GM12878 (cell line): ENCODE measurements at regions not wholly inside any gene's neighbourhood (a gene's known extent, or its start where the extent isn't known, plus 50 kb on each side); places are given as distances from the start of the nearest gene placed in this dataset.
"Not testable (repeated sequence)": the region's sequence is repeated elsewhere in the genome, so short reads cannot be mapped to it uniquely, and the experiment has no call there.

Source experiments
- ATAC-seq: fragments of 200-7000 bp; cut with Tn5 transposase; 3 replicates; pipeline ENCODE4 v1.9.1; 2020; ENCODE audit warnings: mild to moderate bottlenecking, moderate library complexity
- BruUV-seq: library from RNA; stranded (reverse); fragments of 400-500 nt; replicated peaks from 2 replicates; lab custom pipeline; 2021; lab: Mats Ljungman, UMichigan
- CTCF ChIA-PET: fragments of 300-600 bp; sonication (Branson Sonifier 250); formaldehyde crosslinking; extraction: SDS; loops from one replicate; lab custom pipeline; 2021; ENCODE audit warnings: inconsistent platforms; lab: Yijun Ruan, JAX
- POLR2A ChIA-PET: fragments of 350-600 bp; formaldehyde crosslinking; extraction: SDS; loops from one replicate; lab custom pipeline; 2021; ENCODE audit warnings: inconsistent platforms; lab: Charles Lee
- RAD21 ChIA-PET: fragments of 300-600 bp; sonication (Branson Sonifier 250); formaldehyde crosslinking; loops from one replicate; lab custom pipeline; 2023; ENCODE audit warnings: antibody characterized with exemption; ENCODE audit not compliant: unreplicated experiment; lab: Charles Lee
- SMC1A ChIA-PET: fragments of 300-600 bp; sonication (Branson Sonifier 250); formaldehyde crosslinking; loops from one replicate; lab custom pipeline; 2023; ENCODE audit not compliant: unreplicated experiment, uncharacterized antibody; lab: Charles Lee
- DNase-seq: peaks from one replicate; pipeline ENCODE4 v3.0.0-alpha.2; 2011; ENCODE audit warnings: low read depth, low spot score
- FAIRE-seq: peaks from 3 replicates; lab custom pipeline; 2011; peaks lifted over from hg19 to GRCh38; lab: Jason Lieb, UNC
- H2AFZ ChIP-seq: 2 replicates; pipeline ENCODE4 v1.6.0; 2011; ENCODE audit warnings: low read depth, low read length, control low read depth; ENCODE audit not compliant: control insufficient read depth
- H3K27ac ChIP-seq: 2 replicates; pipeline ENCODE4 v1.5.1; 2011; ENCODE audit warnings: control low read depth; ENCODE audit not compliant: control insufficient read depth, insufficient read depth
- H3K27me3 ChIP-seq, 2 experiments: replicated peaks in 1 of 2; 2 replicates each; pipeline versions ENCODE4 v1.6.0 to v1.6.1; 2011; ENCODE audit warnings: low read length in 1 of 2; ENCODE audit not compliant: control insufficient read depth in 2 of 2, insufficient read depth in 2 of 2
- H3K36me3 ChIP-seq, 2 experiments: 2 replicates each; pipeline ENCODE4 v1.5.1; 2011; ENCODE audit warnings: low read length in 1 of 2; ENCODE audit not compliant: control insufficient read depth in 2 of 2, insufficient read depth in 2 of 2
- H3K4me1 ChIP-seq: 2 replicates; pipeline ENCODE4 v1.6.1; 2011; ENCODE audit warnings: mild to moderate bottlenecking, low read length, moderate library complexity, mixed read lengths; ENCODE audit not compliant: control insufficient read depth, insufficient read depth
- H3K4me2 ChIP-seq: 2 replicates; pipeline ENCODE4 v1.6.0; 2011; ENCODE audit warnings: control low read depth; ENCODE audit not compliant: control insufficient read depth, insufficient read depth
- H3K4me3 ChIP-seq: fragments of 200-600 bp; sonication (generic); 2 replicates; pipeline ENCODE4 v1.5.1; 2016
- H3K79me2 ChIP-seq: 2 replicates; pipeline ENCODE4 v1.6.0; 2011; ENCODE audit warnings: low read length; ENCODE audit not compliant: control insufficient read depth, insufficient read depth
- H3K9ac ChIP-seq: 2 replicates; pipeline ENCODE4 v1.8.0; 2011; ENCODE audit warnings: low read length, control low read depth, mixed read lengths; ENCODE audit not compliant: control insufficient read depth, insufficient read depth
- H3K9me3 ChIP-seq: replicated peaks from 3 replicates; pipeline ENCODE4 v1.5.1; 2011; ENCODE audit warnings: mild to moderate bottlenecking, low read length; ENCODE audit not compliant: control insufficient read depth, insufficient read depth
- H4K20me1 ChIP-seq: 2 replicates; pipeline ENCODE4 v1.6.0; 2011; ENCODE audit not compliant: control insufficient read depth, insufficient read depth
- WGBS: methylation state at CpG from one replicate; pipeline ENCODE4 v1.1.6; 2016; ENCODE audit warnings: low lambda C conversion rate; ENCODE audit not compliant: insufficient replicate concordance, insufficient coverage; ENCODE audit errors: missing lambda C conversion rate; 5-methylcytosine and 5-hydroxymethylcytosine counted together
- in situ Hi-C: fragments of 300-500 bp; cut with MboI; formaldehyde crosslinking; loops from 9 replicates; pipeline ENCODE4 v1.14.3; 2018; ENCODE audit warnings: mixed read lengths
- intact Hi-C: fragments of 100-400 bp; cut with micrococcal nuclease; formaldehyde crosslinking; loops from one replicate; pipeline ENCODE4 v1.14.2; 2022; ENCODE audit not compliant: unreplicated experiment

GRCh38 chr14:105624346-105624745 is 98.0 kb downstream of the TMEM121 start:
- H3K9ac ChIP-seq, intact Hi-C loops, H3K27ac ChIP-seq, RAD21 ChIA-PET, H2AFZ ChIP-seq, ATAC-seq, DNase-seq, H3K4me3 ChIP-seq, H3K4me1 ChIP-seq, H3K9me3 ChIP-seq, CTCF ChIA-PET, H3K27me3 ChIP-seq, SMC1A ChIA-PET, H3K79me2 ChIP-seq, in situ Hi-C loops, H3K4me2 ChIP-seq, POLR2A ChIA-PET, FAIRE-seq, H3K36me3 ChIP-seq, BruUV-seq, H4K20me1 ChIP-seq: not testable (repeated sequence)
- 61% methylated on average over 21 of the region's 22 CpGs for WGBS

- H2AFZ ChIP-seq, H4K20me1 ChIP-seq, RAD21 ChIA-PET, H3K4me3 ChIP-seq, in situ Hi-C loops, H3K9ac ChIP-seq, FAIRE-seq, CTCF ChIA-PET, H3K4me1 ChIP-seq, H3K27me3 ChIP-seq, H3K4me2 ChIP-seq, DNase-seq, BruUV-seq, ATAC-seq, H3K79me2 ChIP-seq, H3K9me3 ChIP-seq, H3K27ac ChIP-seq, SMC1A ChIA-PET, POLR2A ChIA-PET, H3K36me3 ChIP-seq: not testable (repeated sequence)
- 60% methylated on average over 25 of the region's 25 CpGs for WGBS
- intact Hi-C loops = loop anchor here (5.0 kb wide), 1 partner anchor 117 kb away; no protein-coding TSS in a partner anchor
Observed at GRCh38 chr14:105624749-105625434, 98.5 kb downstream of the TMEM121 start.

- FAIRE-seq, RAD21 ChIA-PET, H3K4me2 ChIP-seq, H4K20me1 ChIP-seq, H3K4me3 ChIP-seq, ATAC-seq, in situ Hi-C loops, CTCF ChIA-PET, H3K27ac ChIP-seq, H3K4me1 ChIP-seq, H3K36me3 ChIP-seq, H2AFZ ChIP-seq, H3K9ac ChIP-seq, BruUV-seq, H3K9me3 ChIP-seq, H3K27me3 ChIP-seq, SMC1A ChIA-PET, H3K79me2 ChIP-seq, DNase-seq, POLR2A ChIA-PET: not testable (repeated sequence)
- intact Hi-C loops = loop anchor here (5.0 kb wide), 1 partner anchor 117 kb away; no protein-coding TSS in a partner anchor
- 57% methylated on average over 9 of the region's 9 CpGs for WGBS
Observed at GRCh38 chr14:105625448-105625847, 99.1 kb downstream of the TMEM121 start.

- DNase-seq, ATAC-seq, POLR2A ChIA-PET, BruUV-seq, H4K20me1 ChIP-seq, H3K79me2 ChIP-seq, H3K4me1 ChIP-seq, H3K36me3 ChIP-seq, H3K4me3 ChIP-seq, H3K4me2 ChIP-seq, H3K9me3 ChIP-seq, H3K27me3 ChIP-seq, H2AFZ ChIP-seq, H3K27ac ChIP-seq, RAD21 ChIA-PET, H3K9ac ChIP-seq, SMC1A ChIA-PET, in situ Hi-C loops, FAIRE-seq: not testable (repeated sequence)
- intact Hi-C loops = loop anchor here (5.0 kb wide), 1 partner anchor 116 kb away; no protein-coding TSS in a partner anchor
- CTCF ChIA-PET = interaction anchor here (0.6 kb wide), 1 partner anchor 535 kb away, joined by 3 read pairs; no protein-coding TSS in a partner anchor
- WGBS = 15% methylated on average over 5 of the region's 15 CpGs
Observed at GRCh38 chr14:105626111-105626510, 99.7 kb downstream of the TMEM121 start.
